ENCODE measurements at regions not wholly inside any gene's neighbourhood (a gene's known extent, or its start where the extent isn't known, plus 50 kb on each side); places are given as distances from the start of the nearest gene placed in this dataset.

GRCh38 chr20:24368253-24368652 is 101.2 kb upstream of the SYNDIG1 start:
- TF ChIP-seq CTCF (IDR thresholded peaks at IDR 0.05) (no peak), POLR2A (IDR thresholded peaks at IDR 0.05) (no peak)
